Right kidney (tissue), 1 donor: ENCODE measurements at regions not wholly inside any gene's neighbourhood (a gene's known extent, or its start where the extent isn't known, plus 50 kb on each side); places are given as distances from the start of the nearest gene placed in this dataset.

Source experiments
- DNase-seq: peaks from one replicate; pipeline ENCODE4 v3.0.0-alpha.2; 2016

GRCh38 chr20:48201188-48201587 is 415.9 kb upstream of the SULF2 start:
- DNase-seq, result no peak

DNA sequence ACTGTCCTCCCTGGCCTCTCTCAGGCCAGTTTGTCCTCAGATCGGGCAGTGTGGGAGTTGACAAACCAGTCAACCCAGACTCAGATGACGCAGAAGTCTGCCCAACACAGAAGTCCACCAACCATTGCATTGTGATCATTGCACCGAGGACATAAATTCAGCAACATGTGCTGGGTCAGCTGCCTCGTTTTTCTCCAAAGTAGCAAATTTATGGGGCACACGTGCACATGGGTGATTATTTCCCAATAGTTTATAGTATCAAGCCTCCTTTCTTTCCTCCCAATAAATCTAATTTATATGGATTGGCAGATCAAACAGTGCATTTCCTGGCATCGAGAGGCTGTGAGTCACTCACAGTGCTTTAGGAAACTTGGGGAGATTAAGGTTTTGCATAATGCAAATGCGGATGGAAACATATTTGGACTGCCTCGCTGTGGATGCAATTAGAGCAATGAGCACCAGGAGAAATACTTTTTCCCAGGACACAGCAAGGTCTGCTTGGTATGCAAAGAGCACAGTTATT is 413.7 kb upstream of the SULF2 start:
- no peak for DNase-seq

DNA sequence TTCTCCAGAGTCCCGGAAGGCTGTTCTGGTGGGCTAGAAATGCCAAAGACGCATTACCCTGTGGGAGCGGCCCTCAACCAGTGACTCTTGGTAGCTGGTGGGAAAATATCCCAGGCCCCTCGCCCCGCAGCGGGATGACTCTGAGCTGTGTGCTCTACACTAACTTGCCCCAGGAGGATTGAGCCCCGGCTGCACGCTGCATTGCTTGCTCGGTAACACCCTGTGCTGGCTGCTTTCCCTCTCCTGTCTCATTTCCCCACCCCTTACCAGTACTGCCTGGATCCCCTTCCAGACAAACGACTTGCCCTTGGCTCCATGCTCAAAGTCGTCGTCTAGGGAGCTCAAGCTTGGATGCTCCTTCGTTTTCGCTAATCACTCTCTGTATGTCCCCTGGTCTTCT is 411.8 kb upstream of the SULF2 start:
- DNase-seq, result no peak

DNA sequence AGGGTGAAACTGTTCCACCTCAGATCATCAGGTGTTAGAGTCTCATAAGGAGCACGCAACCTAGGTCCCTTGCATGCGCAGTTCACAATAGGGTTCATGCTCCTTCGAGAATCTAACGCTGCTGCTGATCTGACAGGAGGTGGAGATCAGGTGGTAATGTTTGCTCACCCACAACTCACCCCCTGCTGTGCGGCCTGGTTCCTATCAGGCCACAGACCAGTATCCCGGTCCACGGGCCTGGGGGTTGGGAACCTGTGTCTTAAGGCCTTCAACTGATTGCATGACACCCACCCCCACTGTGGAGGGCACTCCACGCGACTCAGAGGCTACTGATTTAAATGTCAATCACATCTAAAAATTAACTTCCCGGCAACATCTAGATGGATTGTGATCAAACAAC is 411.2 kb upstream of the SULF2 start:
- DNase-seq, result no peak

- DNase-seq, result no peak
Measured at GRCh38 chr20:48196001-48196400, 410.7 kb upstream of the SULF2 start.

DNA sequence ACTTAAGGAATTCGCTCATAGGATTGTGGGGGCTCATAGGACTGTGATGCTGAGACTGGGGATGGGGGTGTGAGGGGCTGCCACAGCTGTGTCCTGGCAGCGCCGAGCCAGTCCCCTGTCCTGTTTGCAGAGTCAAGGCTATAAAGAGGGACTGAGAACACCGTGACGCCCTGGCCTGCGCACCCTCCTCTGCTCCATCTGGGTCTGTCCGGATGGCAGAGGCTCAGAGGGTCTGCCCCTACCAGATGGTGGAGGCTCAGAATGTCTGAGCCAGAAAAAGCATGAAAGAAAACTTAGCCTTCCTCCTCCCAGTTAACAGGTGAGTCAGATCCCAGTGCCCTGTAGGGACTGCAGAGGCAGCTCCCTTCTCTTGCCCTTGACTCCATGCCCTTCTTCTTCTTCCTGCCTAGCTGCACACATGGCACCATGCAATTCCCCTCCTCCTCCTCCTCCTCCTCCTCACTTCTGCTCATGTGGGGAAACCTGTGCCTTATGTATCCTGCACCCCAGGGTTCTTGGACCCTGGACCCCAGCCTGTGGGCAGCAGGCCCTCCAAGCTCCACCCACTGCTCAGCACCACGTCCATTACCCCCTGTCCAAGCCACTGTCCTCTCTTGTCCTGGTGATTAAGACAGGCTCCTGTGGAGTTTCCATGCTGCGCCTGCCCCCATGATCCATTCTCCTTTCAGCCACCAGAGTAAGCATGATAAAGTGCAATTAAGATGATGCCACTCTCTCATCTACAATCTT is 410.0 kb upstream of the SULF2 start:
- no peak for DNase-seq

GRCh38 chr20:48194583-48194982 is 409.3 kb upstream of the SULF2 start:
- DNase-seq, result no peak

DNA sequence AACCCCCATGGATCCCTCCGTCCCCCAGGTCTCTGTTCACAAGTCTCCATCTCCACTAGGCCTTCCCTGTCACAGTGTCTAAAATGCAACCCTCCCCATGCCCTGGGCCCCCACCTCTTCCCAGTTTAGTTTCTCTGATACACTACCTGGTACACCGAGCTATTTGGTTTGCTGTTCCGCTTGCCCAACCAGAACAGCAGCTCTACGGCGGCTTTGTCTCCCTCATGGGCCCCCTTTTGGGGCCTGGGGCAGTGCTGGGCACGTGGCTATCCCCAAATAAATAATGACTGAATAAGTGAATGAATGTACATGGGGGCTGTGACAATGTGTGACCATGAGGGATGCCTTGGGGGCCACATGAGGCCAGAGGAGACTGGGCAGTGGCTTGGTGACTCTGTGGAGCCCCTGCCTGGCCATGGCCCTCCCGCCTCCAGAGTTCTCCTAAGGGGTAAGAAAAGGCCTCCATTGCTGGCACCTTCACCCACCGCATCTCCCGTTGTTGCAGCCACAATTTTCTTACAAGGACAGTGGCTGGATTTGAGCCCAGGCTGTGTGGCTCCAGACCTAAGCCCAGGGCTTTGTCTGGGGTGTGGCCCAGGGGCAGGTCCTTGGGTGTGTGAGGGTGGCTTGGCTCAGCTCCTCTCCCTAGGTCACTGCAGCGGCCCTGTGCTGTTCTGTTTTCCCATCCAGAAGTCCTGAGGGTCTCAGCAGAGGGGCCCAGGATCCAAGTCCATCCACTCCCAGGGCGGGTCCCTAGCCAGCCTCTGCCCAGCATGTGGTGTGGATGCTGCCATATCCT is 408.5 kb upstream of the SULF2 start:
- no peak for DNase-seq

DNA sequence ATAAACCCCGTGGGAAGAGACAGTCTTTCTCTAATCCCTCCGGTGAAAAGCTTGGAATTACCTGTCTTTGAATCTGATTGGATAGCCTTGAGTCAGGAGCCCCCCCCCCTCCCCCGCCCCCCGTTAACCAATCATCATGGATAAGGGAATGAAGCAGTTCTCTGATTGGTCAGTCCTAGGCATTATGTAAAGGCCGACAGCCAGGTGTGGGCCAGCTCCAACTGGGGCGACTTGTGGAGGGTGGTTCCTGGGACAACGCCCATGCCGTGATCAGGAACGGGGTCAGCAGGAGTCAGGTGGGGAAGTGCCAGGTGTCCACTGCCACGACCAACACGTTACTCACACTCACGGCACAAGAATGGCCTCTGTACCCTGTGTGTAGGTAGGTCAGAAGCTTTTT is 406.8 kb upstream of the SULF2 start:
- DNase-seq, result no peak

DNA sequence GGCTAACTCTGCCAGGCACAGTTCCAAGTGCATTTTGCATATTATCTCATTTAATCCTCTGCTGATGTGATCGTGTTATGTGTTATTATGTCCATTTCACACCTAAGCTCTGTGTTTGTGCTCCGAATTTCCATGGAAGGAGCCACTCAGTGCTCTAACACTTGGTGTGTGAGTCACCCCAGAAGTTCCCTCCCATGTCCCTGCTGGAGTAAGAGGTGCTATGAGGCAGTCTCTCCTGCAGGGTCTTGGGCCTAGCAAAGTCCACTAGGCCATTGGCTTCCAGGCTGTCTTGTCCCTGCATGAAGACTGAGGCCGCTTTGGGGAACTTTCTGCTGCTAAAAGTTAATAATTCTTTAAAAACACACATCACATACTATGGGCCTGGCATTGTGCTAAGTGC is 405.9 kb upstream of the SULF2 start:
- no peak for DNase-seq

DNA sequence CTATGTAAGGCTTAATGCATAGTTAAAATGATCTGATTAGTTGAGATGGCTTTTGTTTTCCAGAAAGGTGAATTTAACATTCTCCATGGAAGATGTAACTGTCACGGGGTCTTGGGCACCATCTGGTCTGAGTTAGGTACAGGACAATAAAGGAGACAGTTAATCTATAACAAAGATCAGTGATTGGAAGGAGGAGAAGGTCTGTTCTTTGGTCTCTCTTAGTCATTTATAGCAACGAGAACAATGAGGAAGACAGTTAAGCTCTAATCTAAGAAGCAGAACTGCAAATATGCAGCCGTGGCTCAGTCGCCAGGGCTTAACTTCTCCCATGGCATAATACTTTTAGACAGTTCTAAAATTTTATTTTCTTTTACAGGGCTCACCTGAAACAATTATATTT is 405.5 kb upstream of the SULF2 start:
- DNase-seq, result no peak

- DNase-seq, result no peak
Measured at GRCh38 chr20:48189181-48189580, 403.9 kb upstream of the SULF2 start.

DNA sequence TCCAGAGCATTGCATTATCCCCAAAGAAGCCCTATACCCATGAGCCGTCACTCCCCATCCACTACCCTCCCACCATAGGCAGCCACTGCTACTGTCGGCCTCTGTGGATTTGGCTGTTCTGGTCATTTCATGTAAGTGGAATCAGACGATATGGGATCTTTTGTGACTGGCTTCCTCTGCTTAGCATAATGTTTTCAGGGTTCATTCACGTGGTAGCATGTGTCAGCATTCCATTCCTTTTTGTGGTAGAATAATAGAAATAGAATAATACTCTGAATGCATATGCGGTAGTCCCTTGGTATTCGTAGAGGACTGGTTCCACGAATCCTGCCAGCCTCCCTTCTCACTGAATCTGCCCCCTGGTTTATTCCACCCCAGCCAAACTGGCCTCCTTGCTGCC is 402.6 kb upstream of the SULF2 start:
- DNase-seq, result no peak

GRCh38 chr20:48186915-48187314 is 401.6 kb upstream of the SULF2 start:
- no peak for DNase-seq

- DNase-seq, result no peak
Measured at GRCh38 chr20:48186447-48186846, 401.2 kb upstream of the SULF2 start.

DNA sequence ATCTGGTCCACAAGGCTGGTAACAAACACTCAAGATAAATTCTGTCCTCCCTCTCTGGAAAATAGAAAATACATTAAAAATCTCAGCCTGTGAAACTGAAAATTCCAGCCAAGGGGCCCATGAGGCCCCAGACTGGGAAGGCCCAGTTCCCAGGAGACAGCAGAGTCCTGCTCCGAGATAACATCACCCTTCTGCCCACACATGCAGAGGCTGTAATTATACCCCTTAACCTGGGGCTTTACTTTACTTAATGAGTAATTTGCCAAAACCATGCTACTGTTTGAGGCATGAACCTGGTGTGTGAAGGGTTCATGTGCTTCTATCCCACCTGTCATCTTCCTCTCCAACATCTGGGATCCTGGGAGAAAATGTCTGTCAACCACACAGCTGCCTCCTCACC is 398.9 kb upstream of the SULF2 start:
- no peak for DNase-seq

DNA sequence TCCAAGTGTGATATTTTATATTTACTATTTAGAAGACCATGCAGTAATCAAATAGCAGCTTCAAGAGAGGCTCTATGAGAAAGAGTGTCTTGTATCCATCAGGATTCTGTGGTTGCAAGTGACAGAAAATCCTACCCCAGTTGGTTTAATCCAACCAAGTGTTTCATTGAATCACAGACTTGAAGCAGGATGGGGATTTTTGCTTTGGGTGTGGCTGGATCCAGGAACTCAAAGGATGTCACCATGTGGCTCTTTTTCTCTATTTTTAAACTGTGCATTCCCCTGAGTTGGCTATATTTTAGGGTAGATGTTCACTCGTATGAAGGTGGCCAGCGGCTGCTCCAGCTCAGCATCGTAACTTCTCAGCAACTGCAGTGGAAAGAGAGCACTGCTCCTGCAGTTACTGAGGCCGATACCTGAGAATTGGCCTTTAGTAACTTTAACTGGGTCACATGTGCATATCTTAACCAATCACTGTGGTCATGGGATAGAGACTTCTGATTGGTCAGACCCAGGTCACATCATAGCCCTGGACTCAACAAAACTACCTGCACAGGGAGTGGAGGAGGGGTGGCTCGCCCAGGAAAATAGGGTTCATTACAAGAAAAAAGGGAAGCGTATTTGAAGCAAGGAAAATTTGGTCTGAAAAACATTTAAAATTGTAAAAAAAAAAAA is 396.1 kb upstream of the SULF2 start:
- no peak for DNase-seq

- DNase-seq, result no peak
Measured at GRCh38 chr20:48180618-48181017, 395.3 kb upstream of the SULF2 start.

- DNase-seq, result no peak
Measured at GRCh38 chr20:48180024-48180423, 394.7 kb upstream of the SULF2 start.

DNA sequence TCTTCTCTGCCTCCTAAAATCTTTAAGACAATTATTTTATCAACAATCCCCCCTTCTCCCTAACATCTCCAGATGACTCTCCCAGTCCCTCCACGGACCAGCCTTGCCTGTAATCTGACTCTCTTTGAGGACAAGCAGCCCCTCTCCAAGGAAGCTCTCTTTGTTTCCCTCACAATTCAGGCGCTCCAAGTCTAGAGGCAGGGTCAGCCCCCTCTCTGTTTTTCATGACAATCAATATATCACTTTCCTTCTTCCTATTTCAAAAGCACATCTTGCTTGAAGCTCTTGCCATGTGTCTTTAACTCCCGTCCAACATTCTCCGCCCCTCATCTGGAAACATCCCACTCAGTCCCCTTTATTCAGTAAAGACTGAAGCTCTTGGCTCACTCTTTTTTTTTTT is 393.4 kb upstream of the SULF2 start:
- no peak for DNase-seq

- no peak for DNase-seq
Measured at GRCh38 chr20:48177058-48177457, 391.8 kb upstream of the SULF2 start.

DNA sequence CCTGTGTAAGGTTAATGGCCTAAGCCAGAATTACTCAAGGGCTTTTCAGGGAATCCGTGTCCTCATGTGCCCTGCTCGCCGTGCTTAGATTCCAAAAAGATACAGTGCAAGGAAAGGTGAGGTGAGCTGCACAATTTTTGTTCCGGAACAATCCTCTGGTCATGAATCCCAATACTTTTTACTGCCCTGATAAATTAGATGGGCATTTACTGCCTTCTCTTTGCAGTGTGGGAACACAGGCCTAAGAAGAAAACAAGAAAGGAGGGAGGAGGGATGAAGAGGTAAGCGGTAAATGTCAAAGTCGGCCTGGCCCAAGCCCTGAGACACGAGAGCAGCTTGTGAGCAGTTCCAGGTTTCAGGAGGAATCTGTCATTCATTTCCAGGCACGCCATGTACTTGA is 390.9 kb upstream of the SULF2 start:
- DNase-seq, result no peak

DNA sequence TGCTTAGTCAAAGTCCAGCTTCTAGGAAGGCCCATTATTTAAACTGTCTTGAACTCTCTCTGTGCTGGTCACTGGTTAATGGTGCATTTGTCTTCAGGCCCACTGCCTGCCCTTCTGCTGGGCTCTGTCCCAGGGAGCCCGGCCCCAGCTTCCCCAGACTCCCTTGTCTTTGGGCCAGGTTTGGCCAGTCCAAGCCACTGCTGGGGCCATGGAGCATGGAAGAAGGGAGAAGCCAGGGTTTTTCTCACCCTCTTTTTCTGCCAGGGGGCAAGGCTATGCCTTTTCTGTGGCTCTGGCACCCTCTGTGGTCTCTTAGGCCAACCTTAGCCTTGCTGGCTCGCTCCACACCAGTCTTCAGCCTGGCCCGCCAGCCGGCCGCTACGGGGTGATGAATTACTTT is 390.0 kb upstream of the SULF2 start:
- DNase-seq, result no peak
